Right lobe of liver (tissue), 6 donors: ENCODE measurements at regions not wholly inside any gene's neighbourhood (a gene's known extent, or its start where the extent isn't known, plus 50 kb on each side); places are given as distances from the start of the nearest gene placed in this dataset.

Source experiments
- ATAC-seq, 4 donors: fragments of 200-7000 bp; cut with Tn5 transposase; one replicate each; pipeline ENCODE4 v1.9.1; 2020; ENCODE audit warnings: mild to moderate bottlenecking in 4 of 4, moderate library complexity in 4 of 4
- DNase-seq, 3 donors: peaks; one replicate each; pipeline ENCODE4 v3.0.0-alpha.2; 2020
- H3K27ac ChIP-seq, 3 donors: fragments of 200-600 bp; one replicate each; pipeline ENCODE4 v1.8.0; 2022
- H3K27me3 ChIP-seq, 2 donors: fragments of 200-600 bp; one replicate each; pipeline ENCODE4 v1.8.0; 2022
- H3K36me3 ChIP-seq, 4 donors: fragments of 200-600 bp; sonication (generic) in 1 of 4; one replicate each; pipeline versions ENCODE4 v1.5.1 to v1.8.0; 2017 to 2022; ENCODE audit warnings: control low read depth in 1 of 4
- H3K4me1 ChIP-seq, 4 donors: fragments of 200-600 bp; sonication (generic) in 1 of 4; one replicate each; pipeline versions ENCODE4 v1.5.1 to v1.8.0; 2017 to 2022; ENCODE audit warnings: control low read depth in 1 of 4
- H3K4me3 ChIP-seq, 3 donors: fragments of 200-600 bp; one replicate each; pipeline ENCODE4 v1.8.0; 2022
- H3K9me3 ChIP-seq, 4 donors: fragments of 200-600 bp; sonication (generic) in 1 of 4; one replicate each; pipeline versions ENCODE4 v1.5.1 to v1.8.0; 2017 to 2022; ENCODE audit warnings: control low read depth in 1 of 4
- POLR2A ChIP-seq: fragments of 450-650 bp; IDR thresholded peaks from one replicate; pipeline ENCODE4 v1.6.1; 2017; ENCODE audit warnings: antibody characterized with exemption, mild to moderate bottlenecking
- WGBS: methylation state at CpG from one replicate; pipeline ENCODE4 v1.1.6; 2018; ENCODE audit warnings: low coverage, low lambda C conversion rate; ENCODE audit not compliant: insufficient coverage; ENCODE audit errors: missing lambda C conversion rate; 5-methylcytosine and 5-hydroxymethylcytosine counted together
- intact Hi-C, 2 donors: fragments of 100-400 bp; cut with DNase I; formaldehyde crosslinking; loops; one replicate each; pipeline versions ENCODE4 v1.11.2 to v1.14.1; 2022
- TF ChIP-seq, protein P1 (sequence below), 4 donors: fragments of 200-600 bp in 3 of 4; fragments of 450-650 bp in 1 of 4; IDR thresholded peaks; one replicate each; pipeline versions ENCODE4 v1.5.1 to v1.8.0; 2016 to 2022; ENCODE audit warnings: antibody characterized with exemption in 4 of 4, mild to moderate bottlenecking in 2 of 4
- donor health status: DM: no; HTN: yes; CAD: no.
- donor health status: DM: no; HTN: no; CAD: no.
- donor health status: DM: no; HTN: no; CAD: no.
- donor health status: DM: no; HTN: yes; CAD: no.
- donor health status: DM: no; HTN: yes; CAD: no.

DNA sequence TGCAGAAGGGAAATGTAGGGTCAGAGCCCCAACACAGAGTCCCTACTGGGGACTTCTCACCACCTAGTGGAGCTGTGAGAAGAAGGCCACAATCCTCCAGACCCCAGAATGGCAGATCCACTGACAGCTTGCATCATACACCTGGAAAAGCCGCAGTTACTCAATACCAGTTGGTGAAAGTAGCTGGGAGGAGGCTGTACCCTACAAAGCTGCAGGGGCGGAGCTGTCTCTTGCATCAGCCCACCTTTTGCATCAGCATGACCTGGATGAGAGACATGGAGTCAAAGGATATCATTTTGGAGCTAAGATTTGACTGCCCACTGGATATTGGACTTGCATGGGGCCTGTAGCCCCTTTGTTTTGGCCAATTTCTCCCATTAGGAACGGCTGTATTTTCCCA lies 237.3 kb downstream of the CALCRL start:
- no peaks in the 10 kb centered on the region for H3K9me3 ChIP-seq
- H3K4me1 ChIP-seq, result no peaks in the 10 kb centered on the region
- WGBS, result 29% methylated on average over 1 of the region's 3 CpGs
- H3K27ac ChIP-seq, result no peak overlapping the region
- no peak overlapping the region for H3K4me3 ChIP-seq
- TF ChIP-seq POLR2A, result no peak
- TF ChIP-seq, protein P1, sequence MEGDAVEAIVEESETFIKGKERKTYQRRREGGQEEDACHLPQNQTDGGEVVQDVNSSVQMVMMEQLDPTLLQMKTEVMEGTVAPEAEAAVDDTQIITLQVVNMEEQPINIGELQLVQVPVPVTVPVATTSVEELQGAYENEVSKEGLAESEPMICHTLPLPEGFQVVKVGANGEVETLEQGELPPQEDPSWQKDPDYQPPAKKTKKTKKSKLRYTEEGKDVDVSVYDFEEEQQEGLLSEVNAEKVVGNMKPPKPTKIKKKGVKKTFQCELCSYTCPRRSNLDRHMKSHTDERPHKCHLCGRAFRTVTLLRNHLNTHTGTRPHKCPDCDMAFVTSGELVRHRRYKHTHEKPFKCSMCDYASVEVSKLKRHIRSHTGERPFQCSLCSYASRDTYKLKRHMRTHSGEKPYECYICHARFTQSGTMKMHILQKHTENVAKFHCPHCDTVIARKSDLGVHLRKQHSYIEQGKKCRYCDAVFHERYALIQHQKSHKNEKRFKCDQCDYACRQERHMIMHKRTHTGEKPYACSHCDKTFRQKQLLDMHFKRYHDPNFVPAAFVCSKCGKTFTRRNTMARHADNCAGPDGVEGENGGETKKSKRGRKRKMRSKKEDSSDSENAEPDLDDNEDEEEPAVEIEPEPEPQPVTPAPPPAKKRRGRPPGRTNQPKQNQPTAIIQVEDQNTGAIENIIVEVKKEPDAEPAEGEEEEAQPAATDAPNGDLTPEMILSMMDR (IDR thresholded peaks at IDR 0.05), result no peak
- no peaks in the 10 kb centered on the region for H3K36me3 ChIP-seq
- intact Hi-C loops, result no loop called here
- no peak for ATAC-seq
- no peaks in the 10 kb centered on the region for H3K27me3 ChIP-seq
- no peak for DNase-seq

DNA sequence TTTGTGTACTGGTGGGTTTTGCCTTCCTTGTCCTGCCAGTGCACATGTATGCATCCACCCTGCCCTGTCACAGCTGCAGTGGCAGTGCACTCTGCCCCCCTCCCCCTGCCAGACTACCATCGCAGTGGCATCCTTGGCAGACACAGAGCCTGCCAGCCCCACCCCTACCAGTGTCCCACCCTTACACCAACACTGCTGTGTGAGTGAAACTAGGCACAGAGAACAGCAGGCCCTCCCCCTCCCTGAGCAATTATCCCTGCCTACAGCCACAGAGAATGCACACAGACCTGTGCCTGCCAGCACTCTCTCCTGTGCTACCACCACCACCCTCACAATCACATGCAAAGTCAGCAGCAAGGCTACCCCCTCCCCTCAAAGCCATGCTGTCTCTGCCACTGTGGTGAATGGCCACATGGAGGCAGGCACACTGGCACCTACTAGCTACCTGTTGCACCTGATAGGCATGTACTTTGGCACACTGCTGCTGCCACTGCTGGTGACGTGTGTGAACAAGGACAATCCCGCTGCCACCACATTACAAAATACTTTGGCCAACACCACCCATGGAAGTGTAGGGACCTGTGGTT lies 239.8 kb downstream of the CALCRL start:
- WGBS, result 60% methylated on average over 1 of the region's 3 CpGs

DNA sequence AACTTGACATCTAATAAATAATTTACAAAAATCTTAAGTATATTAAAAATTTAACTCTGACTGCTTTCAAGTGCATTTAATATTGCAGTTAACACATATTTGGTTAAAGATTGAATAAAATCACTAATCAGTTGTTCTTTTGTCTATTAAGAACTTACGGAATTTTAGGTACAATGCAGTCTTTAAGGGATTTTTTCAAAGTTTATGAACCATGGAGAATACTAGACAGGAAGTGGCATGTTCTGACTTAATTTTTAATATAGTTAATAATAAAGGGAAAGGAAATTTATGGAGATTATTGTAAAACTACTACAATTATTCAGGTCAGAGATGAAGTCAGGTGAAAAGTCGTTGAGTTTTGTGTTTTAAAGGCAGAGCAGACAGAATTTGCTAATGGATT lies 240.9 kb downstream of the CALCRL start:
- Histone ChIP-seq H3K36me3 (no peaks in the 10 kb centered on the region), H3K4me1 (no peaks in the 10 kb centered on the region), H3K27me3 (no peaks in the 10 kb centered on the region), H3K9me3 (no peaks in the 10 kb centered on the region), H3K4me3 (no peak overlapping the region), H3K27ac (no peak overlapping the region)
- WGBS, result 57% methylated on average over 2 of the region's 2 CpGs
- ATAC-seq, result no peak
- intact Hi-C loops, result no loop called here
- DNase-seq, result no peak
- TF ChIP-seq, protein P1 (IDR thresholded peaks at IDR 0.05), result no peak
- no peak for TF ChIP-seq POLR2A

More for the DNA sequence above, 239.8 kb downstream of the CALCRL start:
- no peak for DNase-seq
- Histone ChIP-seq H3K9me3 (no peaks in the 10 kb centered on the region), H3K4me1 (no peaks in the 10 kb centered on the region), H3K4me3 (no peak overlapping the region), H3K27ac (no peak overlapping the region), H3K36me3 (no peaks in the 10 kb centered on the region), H3K27me3 (no peaks in the 10 kb centered on the region)
- TF ChIP-seq, protein P1 (IDR thresholded peaks at IDR 0.05), result no peak
- TF ChIP-seq POLR2A, result no peak
- intact Hi-C loops, result no loop called here
- no peak for ATAC-seq

DNA sequence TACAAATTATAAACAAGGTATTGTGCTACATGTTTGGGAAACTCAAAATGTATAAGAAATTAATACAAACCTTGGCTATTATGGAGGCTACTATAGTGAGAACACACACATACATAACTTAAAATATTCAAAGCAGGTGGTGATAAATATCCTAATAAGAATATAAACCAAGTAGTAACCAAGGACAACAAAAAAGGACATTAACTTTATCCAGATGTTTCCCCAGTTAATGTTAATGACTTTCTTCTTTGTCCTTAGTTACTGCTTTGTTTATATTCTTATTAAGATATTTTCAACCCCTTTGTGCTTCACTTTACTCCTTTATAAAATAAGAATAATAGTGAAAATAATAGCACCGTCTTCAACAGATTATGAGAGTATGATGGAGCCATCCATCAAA lies 241.6 kb downstream of the CALCRL start:
- 54% methylated on average over 1 of the region's 1 CpG for WGBS
- Histone ChIP-seq H3K27ac (no peak overlapping the region), H3K9me3 (no peaks in the 10 kb centered on the region), H3K4me3 (no peak overlapping the region), H3K27me3 (no peaks in the 10 kb centered on the region), H3K36me3 (no peaks in the 10 kb centered on the region), H3K4me1 (no peaks in the 10 kb centered on the region)
- TF ChIP-seq, protein P1 (IDR thresholded peaks at IDR 0.05), result no peak
- no peak for TF ChIP-seq POLR2A
- intact Hi-C loops, result no loop called here
- ATAC-seq (no peak), DNase-seq (no peak)

DNA sequence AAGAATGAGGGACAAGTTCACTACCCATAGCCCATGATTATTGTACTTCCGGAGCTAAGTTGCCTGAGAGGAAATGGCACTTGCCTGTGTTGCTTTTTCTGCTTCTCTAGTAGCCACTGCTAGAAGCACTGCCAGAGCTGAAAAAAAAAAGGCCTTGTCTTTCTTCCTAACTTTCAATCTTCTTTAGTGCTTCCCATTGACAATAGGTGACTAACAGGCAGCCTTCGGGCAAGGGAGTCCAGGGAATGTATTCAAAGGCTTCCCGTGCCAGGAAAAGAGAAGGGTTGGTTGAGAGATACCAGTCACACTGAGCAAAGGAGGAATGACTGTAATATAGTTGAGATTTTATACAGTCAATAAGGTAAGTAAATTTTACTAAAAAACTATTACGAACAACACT lies 242.0 kb downstream of the CALCRL start:
- Histone ChIP-seq H3K9me3 (no peaks in the 10 kb centered on the region), H3K36me3 (no peaks in the 10 kb centered on the region), H3K27me3 (no peaks in the 10 kb centered on the region), H3K27ac (no peak overlapping the region), H3K4me1 (no peaks in the 10 kb centered on the region), H3K4me3 (no peak overlapping the region)
- ATAC-seq (no peak), DNase-seq (no peak)
- TF ChIP-seq POLR2A, result no peak
- TF ChIP-seq, protein P1 (IDR thresholded peaks at IDR 0.05), result no peak
- WGBS, result 37% methylated on average over 4 of the region's 4 CpGs
- intact Hi-C loops, result no loop called here
